Gastroesophageal sphincter (tissue), 4 donors: ENCODE measurements at regions not wholly inside any gene's neighbourhood (a gene's known extent, or its start where the extent isn't known, plus 50 kb on each side); places are given as distances from the start of the nearest gene placed in this dataset.

ENCODE experiments used
- ATAC-seq: fragments of 150-250 bp; one replicate; pipeline ENCODE4 v1.9.1; 2016; ENCODE audit warnings: mild to moderate bottlenecking, moderate library complexity
- H3K27ac ChIP-seq, 4 donors: fragments of 200-600 bp; sonication (generic) in 3 of 4; 1 replicate in 3 of 4; 2 replicates in 1 of 4; pipeline ENCODE4 v1.5.1; 2016 to 2019
- H3K27me3 ChIP-seq: fragments of 200-600 bp; sonication (generic); one replicate; pipeline ENCODE4 v1.5.1; 2019
- H3K36me3 ChIP-seq, 2 donors: fragments of 200-600 bp; sonication (generic); one replicate each; pipeline ENCODE4 v1.5.1; 2019; ENCODE audit warnings: control low read depth in 1 of 2
- H3K4me1 ChIP-seq, 3 donors: fragments of 200-600 bp; sonication (generic); 1 replicate in 2 of 3; 2 replicates in 1 of 3; pipeline ENCODE4 v1.5.1; 2016 to 2019; ENCODE audit warnings: control low read depth in 2 of 3
- H3K4me3 ChIP-seq, 2 donors: fragments of 200-600 bp; sonication (generic); one replicate each; pipeline ENCODE4 v1.5.1; 2019; ENCODE audit warnings: mild to moderate bottlenecking in 1 of 2, moderate library complexity in 1 of 2
- H3K9me3 ChIP-seq, 3 donors: fragments of 200-600 bp; sonication (generic); one replicate each; pipeline ENCODE4 v1.5.1; 2017 to 2019; ENCODE audit warnings: control low read depth in 2 of 3
- EP300 ChIP-seq: sonication (generic); formaldehyde crosslinking; IDR thresholded peaks from one replicate; pipeline ENCODE4 v1.6.1; 2017; ENCODE audit warnings: antibody characterized with exemption, mild to moderate bottlenecking
- POLR2A ChIP-seq, 2 donors: fragments of 450-650 bp; IDR thresholded peaks; one replicate each; pipeline ENCODE4 v1.6.1; 2017; ENCODE audit warnings: antibody characterized with exemption in 2 of 2, mild to moderate bottlenecking in 2 of 2, moderate library complexity in 1 of 2
- POLR2AphosphoS5 ChIP-seq: sonication (generic); formaldehyde crosslinking; IDR thresholded peaks from one replicate; pipeline ENCODE4 v1.6.1; 2017; ENCODE audit warnings: antibody characterized with exemption
- WGBS, 2 donors: methylation state at CpG; one replicate each; pipeline ENCODE4 v1.1.5; 2018; ENCODE audit warnings: low coverage in 1 of 2; 5-methylcytosine and 5-hydroxymethylcytosine counted together
- TF ChIP-seq, protein P1 (sequence below), 4 experiments: fragments of 200-600 bp in 2 of 4; fragments of 450-650 bp in 2 of 4; sonication (generic) in 1 of 4; IDR thresholded peaks; one replicate each; pipeline ENCODE4 v1.5.1; 2017 to 2019; ENCODE audit warnings: antibody characterized with exemption in 4 of 4, mild to moderate bottlenecking in 2 of 4, moderate library complexity in 2 of 4

DNA sequence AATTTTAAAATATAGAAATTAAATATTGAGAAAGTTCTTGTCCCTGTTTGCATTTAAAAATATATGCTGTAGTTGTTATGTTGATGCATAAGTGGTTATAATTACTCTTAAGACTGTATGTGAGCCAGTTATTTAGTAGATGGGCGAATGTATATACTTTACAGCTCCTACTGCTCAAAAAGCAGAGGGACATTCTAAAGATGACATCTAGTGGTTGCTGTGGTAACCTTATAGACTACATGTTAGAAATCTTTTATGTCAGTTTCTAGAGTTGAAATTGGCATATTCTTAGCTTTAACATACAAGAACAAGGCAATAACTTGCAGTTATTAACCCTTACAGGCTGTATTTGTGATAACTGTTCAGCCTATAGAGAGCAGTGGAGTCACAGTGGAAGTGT lies 160.5 kb downstream of the OLFM4 start:
- Histone ChIP-seq H3K36me3 (no peaks in the 10 kb centered on the region), H3K9me3 (no peaks in the 10 kb centered on the region), H3K4me1 (no peaks in the 10 kb centered on the region), H3K4me3 (no peak overlapping the region), H3K27ac (no peak overlapping the region), H3K27me3 (peaks cover 10% of the 10 kb centered on the region)
- TF ChIP-seq POLR2A (IDR thresholded peaks at IDR 0.05) (no peak), POLR2AphosphoS5 (no peak), EP300 (no peak)
- TF ChIP-seq, protein P1, sequence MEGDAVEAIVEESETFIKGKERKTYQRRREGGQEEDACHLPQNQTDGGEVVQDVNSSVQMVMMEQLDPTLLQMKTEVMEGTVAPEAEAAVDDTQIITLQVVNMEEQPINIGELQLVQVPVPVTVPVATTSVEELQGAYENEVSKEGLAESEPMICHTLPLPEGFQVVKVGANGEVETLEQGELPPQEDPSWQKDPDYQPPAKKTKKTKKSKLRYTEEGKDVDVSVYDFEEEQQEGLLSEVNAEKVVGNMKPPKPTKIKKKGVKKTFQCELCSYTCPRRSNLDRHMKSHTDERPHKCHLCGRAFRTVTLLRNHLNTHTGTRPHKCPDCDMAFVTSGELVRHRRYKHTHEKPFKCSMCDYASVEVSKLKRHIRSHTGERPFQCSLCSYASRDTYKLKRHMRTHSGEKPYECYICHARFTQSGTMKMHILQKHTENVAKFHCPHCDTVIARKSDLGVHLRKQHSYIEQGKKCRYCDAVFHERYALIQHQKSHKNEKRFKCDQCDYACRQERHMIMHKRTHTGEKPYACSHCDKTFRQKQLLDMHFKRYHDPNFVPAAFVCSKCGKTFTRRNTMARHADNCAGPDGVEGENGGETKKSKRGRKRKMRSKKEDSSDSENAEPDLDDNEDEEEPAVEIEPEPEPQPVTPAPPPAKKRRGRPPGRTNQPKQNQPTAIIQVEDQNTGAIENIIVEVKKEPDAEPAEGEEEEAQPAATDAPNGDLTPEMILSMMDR (IDR thresholded peaks at IDR 0.05): no peak
- ATAC-seq: no peak
- WGBS, 2 donors: 44 to 60% methylated on average over 1 of the region's 1 CpG

DNA sequence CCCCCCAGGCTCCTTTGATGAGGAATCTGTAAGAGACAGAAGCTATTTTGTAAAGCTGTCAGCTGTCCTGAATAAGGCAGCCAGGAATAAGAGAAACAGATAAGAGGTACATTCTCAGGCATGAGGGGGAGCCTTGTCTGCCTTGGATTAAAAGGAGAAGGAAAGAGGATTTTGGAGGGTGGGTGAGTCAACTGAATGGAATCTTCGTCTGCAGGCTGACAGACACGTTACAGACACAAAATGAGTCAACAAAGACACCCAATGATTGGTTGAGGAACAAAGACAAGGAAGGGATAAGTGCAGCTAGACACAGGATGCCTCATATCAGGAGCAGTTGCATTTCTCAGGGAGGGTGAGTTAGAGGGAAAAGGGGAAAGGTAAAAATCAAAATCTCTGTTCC lies 162.5 kb downstream of the OLFM4 start:
- Histone ChIP-seq H3K27me3 (peaks cover 22% of the 10 kb centered on the region), H3K27ac (no peak overlapping the region), H3K4me3 (no peak overlapping the region), H3K36me3 (no peaks in the 10 kb centered on the region), H3K9me3 (no peaks in the 10 kb centered on the region), H3K4me1 (no peaks in the 10 kb centered on the region)
- 4% methylated on average over 2 of the region's 2 CpGs; no CpG with 5 or more reads in 1 of the 2 donors for whole genome bisulfite sequencing, 2 donors
- TF ChIP-seq EP300 (no peak), POLR2A (IDR thresholded peaks at IDR 0.05) (no peak), POLR2AphosphoS5 (no peak)
- TF ChIP-seq, protein P1 (IDR thresholded peaks at IDR 0.05): no peak
- no peak for ATAC-seq

DNA sequence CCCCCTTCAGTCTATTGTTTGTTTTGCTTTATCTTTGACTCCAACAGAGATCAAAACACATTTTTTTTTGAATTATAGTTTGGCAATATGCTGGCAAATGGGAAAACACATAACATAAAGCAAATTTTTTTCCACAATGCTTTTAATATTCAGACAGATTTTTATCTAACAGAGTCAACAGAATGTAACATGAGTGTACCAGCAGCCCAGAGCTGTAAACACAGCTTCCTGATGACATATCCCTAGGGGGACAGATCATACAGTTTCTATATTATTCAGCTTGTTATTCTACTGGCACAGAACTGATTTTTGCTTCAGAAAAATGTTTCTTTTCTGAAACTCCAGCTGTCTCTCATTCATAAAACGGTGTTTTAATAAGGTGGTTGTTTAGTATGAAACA lies 168.8 kb downstream of the OLFM4 start:
- H3K4me1 ChIP-seq: no peaks in the 10 kb centered on the region
- H3K36me3 ChIP-seq: no peaks in the 10 kb centered on the region
- no peak overlapping the region for H3K27ac ChIP-seq
- no peak for ATAC-seq
- peaks cover 0 to 11% (median 0%) of the 10 kb centered on the region in 3 donors for H3K9me3 ChIP-seq
- WGBS, 2 donors: 50 to 75% methylated on average over 1 of the region's 1 CpG
- TF ChIP-seq POLR2AphosphoS5: no peak
- TF ChIP-seq EP300: no peak
- no peak for TF ChIP-seq POLR2A (IDR thresholded peaks at IDR 0.05)
- TF ChIP-seq, protein P1 (IDR thresholded peaks at IDR 0.05): no peak
- no peak overlapping the region for H3K4me3 ChIP-seq
- peaks cover 71% of the 10 kb centered on the region for H3K27me3 ChIP-seq

DNA sequence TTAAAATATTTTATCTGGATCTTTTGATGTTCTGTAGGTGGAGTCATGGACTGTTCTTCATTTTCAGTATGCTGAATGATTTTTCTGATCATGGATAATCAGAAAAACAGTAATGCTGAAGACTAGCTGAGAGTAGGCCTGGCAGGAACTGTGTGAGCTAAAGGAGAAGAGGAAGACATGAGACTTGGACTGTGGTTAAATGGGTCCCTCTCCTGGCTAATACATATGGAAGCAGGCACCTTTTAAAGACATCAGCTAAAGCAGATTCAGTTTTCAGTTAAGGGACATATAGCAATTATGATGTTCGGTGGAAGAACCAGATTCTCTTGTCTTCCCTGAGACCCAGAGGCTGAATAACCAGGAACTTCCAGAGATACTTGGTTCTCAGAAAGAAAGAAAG lies 169.4 kb downstream of the OLFM4 start:
- H3K4me3 ChIP-seq: no peak overlapping the region
- peaks cover 71% of the 10 kb centered on the region for H3K27me3 ChIP-seq
- no peak for ATAC-seq
- WGBS, 2 donors: 73% methylated on average over 1 of the region's 1 CpG; no CpG with 5 or more reads in 1 of the 2 donors
- peaks cover 0 to 11% (median 0%) of the 10 kb centered on the region in 3 donors for H3K9me3 ChIP-seq
- no peak for TF ChIP-seq POLR2A (IDR thresholded peaks at IDR 0.05)
- H3K4me1 ChIP-seq: no peaks in the 10 kb centered on the region
- H3K36me3 ChIP-seq: no peaks in the 10 kb centered on the region
- no peak overlapping the region for H3K27ac ChIP-seq

DNA sequence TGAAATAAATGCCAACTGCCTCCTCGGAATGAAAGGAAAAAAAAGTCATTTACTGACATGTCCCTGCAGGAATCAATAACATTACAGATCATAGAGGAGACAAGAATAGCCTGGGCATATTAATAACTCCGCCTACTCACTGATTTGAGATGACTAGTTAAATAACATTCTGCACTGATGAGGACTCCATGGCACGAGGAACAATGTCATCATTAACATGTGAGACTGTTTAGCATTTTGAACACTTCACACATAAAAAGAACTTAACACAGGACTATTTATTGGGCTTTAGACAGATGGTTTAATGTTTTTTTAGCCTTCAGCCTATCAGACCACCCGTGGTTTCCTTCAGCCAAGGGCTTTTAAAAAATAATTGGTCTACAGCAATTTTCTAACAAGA lies 170.1 kb downstream of the OLFM4 start:
- no peaks in the 10 kb centered on the region for H3K4me1 ChIP-seq
- no peak for TF ChIP-seq POLR2A (IDR thresholded peaks at IDR 0.05)
- TF ChIP-seq, protein P1 (IDR thresholded peaks at IDR 0.05): no peak
- no peak for TF ChIP-seq EP300
- TF ChIP-seq POLR2AphosphoS5: no peak
- H3K36me3 ChIP-seq: no peaks in the 10 kb centered on the region
- H3K9me3 ChIP-seq: peaks cover 0 to 11% (median 0%) of the 10 kb centered on the region in 3 donors
- ATAC-seq: no peak
- H3K27ac ChIP-seq: no peak overlapping the region
- H3K4me3 ChIP-seq: no peak overlapping the region
- WGBS, 2 donors: 30 to 36% methylated on average over 4 of the region's 4 CpGs
- H3K27me3 ChIP-seq: peaks cover 71% of the 10 kb centered on the region
